ENCODE measurements at regions not wholly inside any gene's neighbourhood (a gene's known extent, or its start where the extent isn't known, plus 50 kb on each side); places are given as distances from the start of the nearest gene placed in this dataset.
A peak's percentile ranks its signal among the peaks of the same experiment; 100 is the strongest.
"Not testable (repeated sequence)": the region's sequence is repeated elsewhere in the genome, so short reads cannot be mapped to it uniquely, and the experiment has no call there.

DNA sequence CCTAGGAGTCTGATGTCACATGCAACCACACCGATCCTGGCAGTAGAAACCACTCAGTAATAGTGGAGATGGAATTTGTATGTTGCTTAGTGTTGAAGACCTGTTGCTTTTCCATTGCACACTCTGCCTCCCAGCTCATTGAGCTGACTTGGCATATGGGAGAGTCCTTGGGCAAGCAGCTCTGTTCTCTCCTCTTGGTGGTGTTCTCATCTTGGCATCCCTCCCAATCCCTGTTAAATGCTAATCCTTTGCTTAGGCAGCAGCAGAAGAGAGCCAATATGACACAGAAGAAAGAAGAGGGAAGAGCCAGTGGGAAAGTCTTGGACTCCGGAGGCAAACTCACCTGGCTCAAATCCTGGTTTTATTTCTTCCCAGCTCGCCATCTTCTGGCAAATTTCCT, 178.0 kb upstream of the CAND1 start:
- no peak for DNase-seq

DNA sequence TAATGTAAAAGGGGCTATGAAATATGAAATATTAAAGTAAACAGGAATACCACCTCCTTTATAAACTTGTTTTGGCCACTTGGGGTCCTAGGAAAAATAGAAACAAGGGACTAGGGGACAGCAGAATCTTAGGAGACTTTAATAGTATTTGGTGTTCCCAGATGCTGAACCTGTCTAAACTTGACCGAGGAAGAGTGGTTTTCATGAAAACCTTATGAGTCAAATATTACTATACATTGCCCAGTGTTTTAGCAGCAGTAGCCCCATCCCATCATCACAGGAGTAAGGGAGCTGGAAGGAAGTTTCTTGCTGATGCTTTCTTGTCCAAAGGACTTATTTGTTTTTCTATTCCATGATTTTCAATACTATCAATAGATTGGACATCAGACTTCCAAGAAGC, 177.5 kb upstream of the CAND1 start:
- DNase-seq, result no peak

DNA sequence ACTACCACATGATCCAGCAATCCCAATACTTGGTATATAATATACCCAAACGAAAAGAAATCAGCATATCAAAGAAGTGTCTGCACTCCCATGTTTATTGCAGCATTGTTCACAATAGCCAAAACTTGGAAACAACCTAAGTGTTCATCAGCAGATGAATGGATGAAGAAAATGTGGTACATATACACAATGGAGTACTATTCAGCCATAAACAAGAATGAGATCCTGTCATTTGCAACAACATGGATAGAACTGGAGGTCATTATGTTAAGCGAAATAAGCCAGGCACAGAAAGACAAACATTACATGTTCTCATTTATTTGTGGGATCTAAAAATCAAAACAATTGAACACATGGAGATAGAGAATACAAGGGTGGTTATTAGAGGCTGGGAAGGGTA, 176.2 kb upstream of the CAND1 start:
- not testable (repeated sequence) for DNase-seq

DNA sequence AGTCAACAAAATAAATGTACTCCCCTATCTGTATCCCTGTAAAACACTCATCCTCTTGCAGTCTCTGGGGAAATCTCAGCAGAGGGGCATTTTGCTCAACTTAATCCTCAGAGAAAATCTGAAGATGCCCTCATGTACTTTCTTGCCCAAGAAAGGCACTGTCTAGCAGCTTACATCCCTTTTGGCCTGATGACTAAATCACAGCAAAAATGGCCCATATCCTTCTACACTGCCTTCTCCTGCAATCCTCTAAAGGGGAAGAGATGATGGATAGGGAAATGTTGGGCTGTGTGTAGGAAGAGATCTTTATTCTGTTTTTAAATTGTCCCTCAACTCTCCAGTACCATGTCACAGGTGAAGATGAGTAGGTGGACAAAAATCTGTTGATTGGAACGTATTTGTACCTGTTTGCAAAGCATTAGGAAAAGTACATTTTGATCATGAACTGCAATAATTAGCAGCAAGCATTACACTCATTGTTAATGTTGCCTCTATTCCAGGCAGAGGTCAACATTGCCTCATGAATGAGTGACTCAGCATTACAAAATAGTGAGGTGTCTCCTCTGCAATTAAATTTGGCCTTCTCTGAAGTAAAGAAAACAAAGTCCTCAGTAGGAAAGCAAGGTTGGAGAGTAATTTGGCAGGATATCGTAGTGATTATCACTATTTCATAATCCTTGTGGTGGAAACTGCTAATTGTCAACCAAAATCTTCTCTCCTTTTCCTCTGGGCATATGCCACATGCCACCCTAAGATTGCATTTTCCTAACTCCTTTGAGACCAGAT, 172.4 kb upstream of the CAND1 start:
- peak; percentile 79 for DNase-seq

DNA sequence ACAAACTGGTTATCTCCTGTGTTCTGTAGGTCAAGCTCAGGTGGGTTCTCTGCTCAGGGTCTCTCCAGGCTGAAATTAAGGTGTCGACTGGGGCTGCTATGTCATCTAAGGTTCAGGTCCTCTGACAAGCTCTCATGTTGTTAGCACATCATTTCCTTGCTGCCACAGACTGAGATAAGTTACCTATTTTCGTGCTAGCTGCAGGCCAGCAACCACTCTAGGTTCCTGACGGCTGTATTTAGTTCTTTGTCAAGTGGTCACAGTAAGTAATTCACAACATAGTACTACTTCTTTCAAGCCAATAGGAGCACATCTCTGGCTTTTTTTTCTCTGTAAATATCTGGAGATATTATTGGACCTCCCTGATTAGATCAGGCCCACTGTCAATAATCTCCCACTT, 169.3 kb upstream of the CAND1 start:
- DNase-seq, result no peak

- DNase-seq, result no peak
Observed at GRCh38 chr12:67103521-67103920, 165.6 kb upstream of the CAND1 start.

- DNase-seq, result no peak
Observed at GRCh38 chr12:67107235-67107634, 161.9 kb upstream of the CAND1 start.

DNA sequence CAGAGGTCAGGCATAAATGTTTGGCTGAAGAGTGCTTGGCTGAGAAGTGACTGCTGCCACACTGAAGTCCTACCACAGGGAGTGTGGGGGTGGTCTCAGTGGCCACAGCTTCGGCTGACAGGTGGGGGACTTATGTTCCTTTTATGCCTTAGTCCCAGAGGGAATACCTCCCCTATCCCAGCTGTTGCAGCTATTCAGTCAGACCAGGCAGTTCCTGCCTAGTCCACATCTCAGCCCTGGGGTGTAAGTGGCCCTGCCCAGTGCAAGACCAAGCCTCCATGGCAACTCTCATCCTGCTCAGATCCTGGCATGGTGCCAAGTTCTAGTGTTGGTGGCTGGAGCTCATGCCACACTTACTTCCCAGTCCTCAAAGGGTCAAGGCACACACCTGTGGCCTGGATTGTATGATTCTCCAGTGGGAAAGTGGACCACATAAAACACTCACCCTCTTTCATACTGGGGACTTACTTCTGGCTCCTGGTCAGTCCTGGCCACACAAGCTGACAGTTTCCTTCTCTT, 161.3 kb upstream of the CAND1 start:
- peak; percentile 66 for DNase-seq

DNA sequence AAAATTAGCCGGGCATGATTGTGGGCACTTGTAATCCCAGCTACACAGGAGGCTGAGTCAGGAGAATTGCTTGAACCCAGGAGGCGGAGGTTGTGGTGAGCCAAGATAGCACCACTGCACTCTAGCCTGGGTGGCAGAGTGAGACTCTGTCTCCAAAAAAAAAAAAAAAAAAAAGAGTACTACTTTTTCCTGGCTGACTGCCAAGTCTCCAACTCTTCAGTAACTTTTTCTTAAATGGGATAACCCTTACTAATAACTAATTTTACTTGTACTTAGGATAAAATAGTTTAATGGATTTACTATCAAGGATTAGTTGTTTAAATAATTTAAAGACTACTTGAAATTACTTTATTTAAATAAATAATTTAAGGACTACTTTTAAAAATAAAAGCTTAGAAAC, 158.8 kb upstream of the CAND1 start:
- DNase-seq, result not testable (repeated sequence)

DNA sequence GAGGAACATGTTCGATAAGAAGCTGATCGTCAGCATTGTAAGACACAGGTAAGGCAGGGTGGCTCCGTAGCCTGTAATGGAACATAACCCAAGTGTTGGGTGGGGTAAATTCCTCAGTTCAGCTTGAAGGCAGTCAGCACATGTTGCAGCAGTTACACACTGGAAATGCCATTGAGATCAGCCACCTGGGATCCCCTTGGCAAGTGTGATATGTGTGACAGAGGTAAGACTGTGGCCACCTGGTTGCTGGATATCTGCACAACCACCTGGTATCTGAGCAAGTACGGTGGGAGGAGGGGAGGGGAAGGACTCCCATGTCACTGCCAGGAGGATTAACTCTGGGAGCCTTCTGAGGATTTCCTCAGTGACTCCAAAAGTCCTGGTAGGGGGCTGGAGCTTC, 158.0 kb upstream of the CAND1 start:
- DNase-seq, result no peak

GRCh38 chr12:67112586-67112985, 156.6 kb upstream of the CAND1 start:
- no peak for DNase-seq

DNA sequence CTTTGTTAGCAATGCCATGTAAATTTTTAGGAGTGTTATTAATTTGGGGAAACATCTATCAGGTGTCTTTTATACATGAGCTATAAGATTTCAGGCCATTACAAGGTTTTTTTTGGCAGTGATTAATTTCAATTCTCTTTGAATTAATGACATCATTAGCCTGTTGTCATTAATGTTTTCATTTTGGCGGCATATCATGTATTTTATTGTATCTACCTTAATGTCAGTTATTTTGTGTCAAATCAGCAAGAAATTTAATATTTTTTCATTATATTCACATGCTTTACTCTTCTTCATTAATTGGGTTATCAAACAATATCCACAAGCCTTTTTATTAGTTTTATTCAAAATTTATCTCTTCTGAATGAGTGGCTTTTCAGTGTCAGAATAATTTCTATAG, 153.0 kb upstream of the CAND1 start:
- DNase-seq, result no peak

DNA sequence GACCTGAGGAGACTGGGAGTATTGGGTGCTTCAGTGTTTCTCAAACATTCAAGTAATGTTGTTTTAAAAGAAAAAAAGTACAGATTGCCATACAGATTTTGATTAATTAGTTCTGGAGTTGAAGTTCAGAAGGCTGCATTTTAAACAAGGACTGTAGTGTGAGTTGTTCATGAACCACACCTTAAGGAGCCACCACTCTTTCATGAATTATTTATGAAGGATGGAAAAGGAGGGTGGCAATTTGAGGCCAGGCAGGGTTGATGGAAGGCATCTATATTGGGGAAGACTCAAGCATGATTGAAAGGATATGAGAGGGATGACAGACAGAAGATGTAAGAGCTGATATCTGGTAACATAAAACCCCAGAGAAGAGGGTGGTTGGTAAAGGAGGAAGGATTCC, 146.6 kb upstream of the CAND1 start:
- DNase-seq, result no peak

- DNase-seq, result no peak
Observed at GRCh38 chr12:67137256-67137655, 131.9 kb upstream of the CAND1 start.

GRCh38 chr12:67141296-67142018, 127.7 kb upstream of the CAND1 start:
- peak; percentile 5 for DNase-seq

- DNase-seq, result no peak
Observed at GRCh38 chr12:67145692-67146091, 123.5 kb upstream of the CAND1 start.

DNA sequence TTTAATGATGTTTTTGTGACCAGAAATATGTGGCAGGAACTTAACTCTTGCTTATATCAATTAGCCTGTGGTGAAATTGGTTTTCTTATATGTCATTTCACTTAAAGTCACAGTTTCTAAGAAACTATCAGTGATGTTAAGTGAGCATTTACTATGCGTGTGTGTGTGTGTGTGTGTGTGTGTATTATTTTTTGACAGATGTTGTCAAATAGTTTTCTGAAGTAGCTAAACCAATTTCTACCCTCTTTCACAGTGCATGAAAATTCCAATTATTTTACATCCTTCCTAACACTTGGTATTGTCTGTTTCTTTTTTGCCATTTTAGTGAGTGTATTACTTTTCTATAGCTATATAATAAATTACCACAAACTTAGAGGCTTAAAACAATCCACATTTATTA, 122.1 kb upstream of the CAND1 start:
- no peak for DNase-seq

- no peak for DNase-seq
Observed at GRCh38 chr12:67147447-67147846, 121.7 kb upstream of the CAND1 start.

DNA sequence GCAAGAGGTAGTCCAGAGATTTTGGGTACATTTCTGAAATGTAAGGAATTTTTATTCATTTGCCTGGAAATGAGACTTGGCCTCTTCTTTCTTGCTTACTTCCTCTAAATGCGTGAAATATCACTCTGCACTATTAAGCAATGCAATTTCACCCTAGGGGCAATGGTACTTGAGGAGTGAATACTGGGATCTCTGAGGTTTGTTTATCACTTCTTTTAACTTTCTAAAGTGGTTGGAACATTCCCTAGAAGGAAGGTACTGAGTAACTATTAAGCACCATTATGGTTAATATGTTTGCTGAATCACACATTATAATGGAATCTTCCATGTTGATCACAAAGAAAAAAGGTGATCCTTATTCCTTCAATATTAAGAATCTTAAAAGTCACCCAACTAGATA, 120.9 kb upstream of the CAND1 start:
- DNase-seq, result no peak

GRCh38 chr12:67151886-67152285, 117.3 kb upstream of the CAND1 start:
- peak; percentile 7 for DNase-seq

DNA sequence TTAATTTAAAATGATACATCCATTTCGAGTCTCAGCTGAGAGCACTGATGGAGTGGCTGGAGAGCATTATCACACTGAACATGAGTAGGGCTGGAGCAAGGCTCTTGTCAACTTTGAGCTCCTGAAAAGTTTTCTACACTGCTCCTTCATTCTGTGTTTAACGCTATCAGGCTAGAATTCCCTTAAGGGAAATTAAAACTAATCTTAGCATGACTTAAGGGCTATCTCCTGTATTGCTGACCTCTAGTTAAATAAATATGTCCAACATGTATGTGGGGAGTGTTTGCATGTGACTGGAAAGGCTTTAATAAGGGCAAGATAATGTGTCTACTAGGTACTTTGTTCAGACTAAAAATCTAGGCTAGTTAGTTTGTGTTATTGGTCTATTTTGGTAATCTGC, 116.7 kb upstream of the CAND1 start:
- no peak for DNase-seq

GRCh38 chr12:67154901-67155300, 114.3 kb upstream of the CAND1 start:
- no peak for DNase-seq

GRCh38 chr12:67155863-67156262, 113.3 kb upstream of the CAND1 start:
- DNase-seq, result no peak

- peak; percentile 33 for DNase-seq
Observed at GRCh38 chr12:67161322-67161918, 107.7 kb upstream of the CAND1 start.
